Cardiac muscle cell (in vitro differentiated cells and primary cell): ENCODE measurements at regions not wholly inside any gene's neighbourhood (a gene's known extent, or its start where the extent isn't known, plus 50 kb on each side); places are given as distances from the start of the nearest gene placed in this dataset.

ENCODE experiments used
- DNase-seq, 2 donors: peaks; one replicate each; pipeline versions ENCODE4 v3.0.0 to v3.0.0-alpha.2; 2010 to 2017; ENCODE audit warnings: low read depth in 1 of 2, low spot score in 1 of 2
- H3K27ac ChIP-seq: fragments of 200-600 bp; sonication (generic); 2 replicates; pipeline ENCODE4 v1.5.1; 2016
- H3K27me3 ChIP-seq: fragments of 200-600 bp; sonication (generic); 2 replicates; pipeline ENCODE4 v1.6.0; 2016; ENCODE audit warnings: control low read depth
- H3K36me3 ChIP-seq: fragments of 200-600 bp; sonication (generic); 2 replicates; pipeline ENCODE4 v1.5.1; 2016; ENCODE audit warnings: control low read depth
- H3K4me1 ChIP-seq: fragments of 200-600 bp; sonication (generic); 2 replicates; pipeline ENCODE4 v1.8.1; 2017; ENCODE audit warnings: low read depth, mild to moderate bottlenecking, mixed run types
- H3K4me3 ChIP-seq: fragments of 200-600 bp; sonication (generic); 2 replicates; pipeline ENCODE4 v1.5.1; 2016; ENCODE audit warnings: mild to moderate bottlenecking
- H3K9me3 ChIP-seq: fragments of 200-600 bp; sonication (generic); 2 replicates; pipeline ENCODE4 v1.5.1; 2017; ENCODE audit warnings: low read depth, mild to moderate bottlenecking, control low read depth
- TF ChIP-seq, protein P1 (sequence below): IDR thresholded peaks from 2 replicates; pipeline ENCODE4 v1.5.1; 2012; ENCODE audit warnings: low read depth, mild to moderate bottlenecking, low read length

DNA sequence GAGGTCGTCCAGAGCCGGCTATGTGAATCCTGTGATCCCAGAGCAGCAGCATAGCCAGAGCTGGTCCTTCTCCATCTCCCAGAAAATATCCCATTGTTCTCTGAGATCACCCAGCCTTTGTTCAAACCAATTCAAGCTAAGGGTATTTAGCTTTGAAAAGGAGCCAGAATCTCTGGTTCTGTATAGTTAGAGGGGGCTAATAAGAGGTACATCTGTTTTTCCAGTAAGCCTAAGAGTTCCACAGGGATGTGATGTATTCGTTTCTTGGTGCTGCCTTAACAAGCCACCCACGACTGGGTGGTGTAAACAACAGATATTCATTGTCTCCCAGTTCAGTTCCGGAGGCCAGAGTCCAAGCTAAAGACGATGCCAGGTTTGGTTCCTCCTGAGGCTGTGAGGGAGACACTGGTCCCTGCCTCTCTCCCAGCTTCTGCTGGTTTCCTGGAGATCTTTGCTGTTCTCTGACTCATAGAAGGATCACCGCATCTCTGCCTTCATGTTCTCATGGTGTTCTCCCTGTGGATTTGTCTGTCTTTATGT lies 344.8 kb downstream of the MTRR start:
- DNase-seq, result no peak
- TF ChIP-seq, protein P1, sequence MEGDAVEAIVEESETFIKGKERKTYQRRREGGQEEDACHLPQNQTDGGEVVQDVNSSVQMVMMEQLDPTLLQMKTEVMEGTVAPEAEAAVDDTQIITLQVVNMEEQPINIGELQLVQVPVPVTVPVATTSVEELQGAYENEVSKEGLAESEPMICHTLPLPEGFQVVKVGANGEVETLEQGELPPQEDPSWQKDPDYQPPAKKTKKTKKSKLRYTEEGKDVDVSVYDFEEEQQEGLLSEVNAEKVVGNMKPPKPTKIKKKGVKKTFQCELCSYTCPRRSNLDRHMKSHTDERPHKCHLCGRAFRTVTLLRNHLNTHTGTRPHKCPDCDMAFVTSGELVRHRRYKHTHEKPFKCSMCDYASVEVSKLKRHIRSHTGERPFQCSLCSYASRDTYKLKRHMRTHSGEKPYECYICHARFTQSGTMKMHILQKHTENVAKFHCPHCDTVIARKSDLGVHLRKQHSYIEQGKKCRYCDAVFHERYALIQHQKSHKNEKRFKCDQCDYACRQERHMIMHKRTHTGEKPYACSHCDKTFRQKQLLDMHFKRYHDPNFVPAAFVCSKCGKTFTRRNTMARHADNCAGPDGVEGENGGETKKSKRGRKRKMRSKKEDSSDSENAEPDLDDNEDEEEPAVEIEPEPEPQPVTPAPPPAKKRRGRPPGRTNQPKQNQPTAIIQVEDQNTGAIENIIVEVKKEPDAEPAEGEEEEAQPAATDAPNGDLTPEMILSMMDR, result no peak

DNA sequence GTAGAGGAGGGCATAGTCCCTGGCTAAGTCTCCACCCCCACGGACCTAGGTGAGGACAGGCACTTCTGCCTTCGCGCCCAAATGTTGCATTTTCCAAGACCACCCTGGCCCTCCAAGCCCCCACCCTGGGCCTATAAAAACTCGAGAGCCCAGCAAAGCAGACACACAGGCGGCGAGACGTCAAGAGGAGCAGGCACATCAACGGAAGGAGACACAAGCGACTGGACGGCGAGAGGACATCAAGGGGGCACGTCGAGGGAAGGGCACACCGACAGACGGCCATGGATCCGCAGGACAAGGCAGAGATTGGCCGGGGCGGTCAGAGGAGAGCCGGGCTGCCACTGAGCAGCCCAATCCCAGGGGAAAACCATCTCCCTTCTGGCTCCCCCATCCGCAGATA lies 348.0 kb downstream of the MTRR start:
- no peaks in the 10 kb centered on the region for H3K4me1 ChIP-seq
- H3K9me3 ChIP-seq, result no peaks in the 10 kb centered on the region
- H3K27me3 ChIP-seq, result no peaks in the 10 kb centered on the region
- no peak for DNase-seq
- H3K36me3 ChIP-seq, result no peaks in the 10 kb centered on the region
- TF ChIP-seq, protein P1, result no peak
- no peak overlapping the region for H3K4me3 ChIP-seq
- no peak overlapping the region for H3K27ac ChIP-seq

More for the DNA sequence above, 344.8 kb downstream of the MTRR start:
- Histone ChIP-seq H3K4me1 (no peaks in the 10 kb centered on the region), H3K36me3 (no peaks in the 10 kb centered on the region), H3K27me3 (no peaks in the 10 kb centered on the region), H3K9me3 (no peaks in the 10 kb centered on the region), H3K27ac (no peak overlapping the region), H3K4me3 (no peak overlapping the region)

DNA sequence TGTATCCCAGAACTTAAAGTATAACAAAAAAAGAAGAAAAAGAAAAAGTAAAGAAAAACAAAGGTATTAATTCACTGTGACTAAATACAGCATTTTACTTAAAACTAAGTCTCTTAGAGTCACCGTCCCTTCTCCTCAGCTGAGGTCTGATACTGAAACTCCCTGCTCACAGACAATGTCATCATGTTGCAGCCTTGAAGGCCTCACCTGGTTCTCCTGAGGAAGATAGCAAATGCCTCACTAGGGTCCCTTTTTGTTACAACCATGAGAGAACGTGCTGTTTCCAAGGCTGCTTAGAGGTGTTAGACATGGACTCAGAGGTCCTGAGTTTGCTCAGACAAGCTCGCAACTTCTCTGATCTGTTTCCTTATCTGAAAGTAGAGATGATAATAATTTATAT lies 357.2 kb downstream of the MTRR start:
- DNase-seq, result no peak
- H3K4me3 ChIP-seq, result no peak overlapping the region
- H3K4me1 ChIP-seq, result no peaks in the 10 kb centered on the region
- H3K36me3 ChIP-seq, result no peaks in the 10 kb centered on the region
- no peaks in the 10 kb centered on the region for H3K9me3 ChIP-seq
- no peak overlapping the region for H3K27ac ChIP-seq
- TF ChIP-seq, protein P1, result no peak
- no peaks in the 10 kb centered on the region for H3K27me3 ChIP-seq

DNA sequence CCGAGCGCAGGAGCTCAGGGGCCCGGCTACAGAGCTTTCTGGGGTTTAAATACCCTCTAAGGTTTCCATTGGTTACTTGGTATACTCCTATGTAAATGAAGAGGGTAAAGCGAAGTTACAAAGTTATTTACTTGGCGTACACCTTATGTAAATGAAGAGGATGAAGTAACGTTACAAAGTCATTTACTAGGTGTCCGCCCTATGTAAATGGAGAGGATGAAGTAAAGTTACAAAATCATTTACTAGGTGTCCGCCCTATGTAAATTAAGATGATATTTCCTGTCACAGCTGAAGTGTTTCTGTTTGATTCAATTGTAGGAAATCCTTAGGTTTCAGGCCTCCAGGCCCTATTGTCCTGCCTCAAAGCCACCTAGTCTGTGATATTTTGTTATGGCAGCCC lies 358.2 kb downstream of the MTRR start:
- H3K27me3 ChIP-seq, result no peaks in the 10 kb centered on the region
- H3K4me3 ChIP-seq, result no peak overlapping the region
- TF ChIP-seq, protein P1, result no peak
- DNase-seq, result no peak
- H3K36me3 ChIP-seq, result no peaks in the 10 kb centered on the region
- H3K9me3 ChIP-seq, result no peaks in the 10 kb centered on the region
- H3K4me1 ChIP-seq, result no peaks in the 10 kb centered on the region
- no peak overlapping the region for H3K27ac ChIP-seq

DNA sequence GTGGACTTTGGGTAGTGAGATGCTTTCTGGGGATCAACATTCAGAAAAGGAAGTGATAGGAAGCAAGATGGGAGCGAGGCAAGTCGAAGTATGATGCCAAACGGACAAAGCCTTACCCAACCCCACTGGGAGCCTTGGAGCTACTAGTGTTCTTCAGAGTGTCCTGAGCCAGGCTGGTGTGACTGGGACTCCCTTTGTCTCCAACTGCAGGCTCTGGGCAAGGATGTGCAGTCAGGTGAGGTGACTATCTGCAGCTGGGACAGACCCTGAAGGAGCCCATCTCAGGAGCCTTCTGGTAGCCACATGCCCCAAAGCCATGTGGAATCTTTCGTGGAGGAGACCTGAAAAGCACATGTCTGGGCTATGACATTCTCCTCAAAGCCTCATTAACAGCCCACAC lies 360.6 kb downstream of the MTRR start:
- Histone ChIP-seq H3K4me3 (no peak overlapping the region), H3K27me3 (no peaks in the 10 kb centered on the region), H3K4me1 (no peaks in the 10 kb centered on the region), H3K27ac (no peak overlapping the region), H3K9me3 (no peaks in the 10 kb centered on the region), H3K36me3 (no peaks in the 10 kb centered on the region)
- no peak for DNase-seq
- TF ChIP-seq, protein P1, result no peak

DNA sequence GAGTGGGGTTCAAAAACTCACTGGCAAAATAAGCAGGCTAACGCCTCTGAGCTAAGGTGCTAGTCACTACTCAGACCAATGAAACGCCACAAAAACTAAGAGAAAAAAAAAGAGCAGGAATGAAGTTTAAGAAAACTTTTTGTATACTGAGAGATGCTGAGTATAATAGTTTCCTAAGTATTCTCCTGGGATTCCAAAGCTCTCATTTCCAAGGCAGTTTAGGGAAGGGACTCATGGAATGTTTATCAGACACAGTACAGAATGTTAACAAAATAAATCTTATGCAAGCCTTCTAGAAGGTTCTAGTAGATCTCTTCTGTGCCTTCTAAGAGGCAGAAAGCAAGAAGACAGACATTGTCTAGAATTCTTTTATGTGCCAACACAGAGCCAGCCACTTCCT lies 361.9 kb downstream of the MTRR start:
- no peak for DNase-seq
- no peaks in the 10 kb centered on the region for H3K36me3 ChIP-seq
- no peak overlapping the region for H3K4me3 ChIP-seq
- no peak overlapping the region for H3K27ac ChIP-seq
- no peaks in the 10 kb centered on the region for H3K4me1 ChIP-seq
- H3K27me3 ChIP-seq, result no peaks in the 10 kb centered on the region
- H3K9me3 ChIP-seq, result no peaks in the 10 kb centered on the region
- TF ChIP-seq, protein P1, result no peak
